Progenitor cell of endocrine pancreas (in vitro differentiated cells): ENCODE measurements at regions not wholly inside any gene's neighbourhood (a gene's known extent, or its start where the extent isn't known, plus 50 kb on each side); places are given as distances from the start of the nearest gene placed in this dataset.
A peak's percentile ranks its signal among the peaks of the same experiment; 100 is the strongest.
"Not testable (repeated sequence)": the region's sequence is repeated elsewhere in the genome, so short reads cannot be mapped to it uniquely, and the experiment has no call there.

Source experiments
- DNase-seq: peaks from one replicate; pipeline ENCODE4 v3.0.0; 2021; ENCODE audit warnings: low spot score; ENCODE audit not compliant: unreplicated experiment
- H3K27ac Mint-ChIP-seq: 2 replicates; pipeline ENCODE4 v1.8.0; 2021; ENCODE audit warnings: mild to moderate bottlenecking, moderate library complexity, mixed read lengths
- H3K27me3 Mint-ChIP-seq: 2 replicates; pipeline ENCODE4 v1.8.0; 2021; ENCODE audit warnings: mixed read lengths
- H3K36me3 Mint-ChIP-seq: 2 replicates; pipeline ENCODE4 v1.8.0; 2022; ENCODE audit warnings: mixed read lengths; ENCODE audit not compliant: insufficient read depth
- H3K4me1 Mint-ChIP-seq: 2 replicates; pipeline ENCODE4 v1.8.0; 2021; ENCODE audit warnings: low read depth, mixed read lengths
- H3K4me3 Mint-ChIP-seq: 2 replicates; pipeline ENCODE4 v1.8.0; 2021; ENCODE audit warnings: low read depth, mild to moderate bottlenecking, moderate library complexity, mixed read lengths
- H3K9me3 Mint-ChIP-seq: 2 replicates; pipeline ENCODE4 v1.8.0; 2021; ENCODE audit warnings: low read depth, mixed read lengths
- TF ChIP-seq, protein P1 (sequence below): fragments of 200-600 bp; sonication (generic); IDR thresholded peaks from one replicate; pipeline ENCODE4 v1.5.0; 2021; ENCODE audit warnings: antibody characterized with exemption, mild to moderate bottlenecking; ENCODE audit not compliant: unreplicated experiment

DNA sequence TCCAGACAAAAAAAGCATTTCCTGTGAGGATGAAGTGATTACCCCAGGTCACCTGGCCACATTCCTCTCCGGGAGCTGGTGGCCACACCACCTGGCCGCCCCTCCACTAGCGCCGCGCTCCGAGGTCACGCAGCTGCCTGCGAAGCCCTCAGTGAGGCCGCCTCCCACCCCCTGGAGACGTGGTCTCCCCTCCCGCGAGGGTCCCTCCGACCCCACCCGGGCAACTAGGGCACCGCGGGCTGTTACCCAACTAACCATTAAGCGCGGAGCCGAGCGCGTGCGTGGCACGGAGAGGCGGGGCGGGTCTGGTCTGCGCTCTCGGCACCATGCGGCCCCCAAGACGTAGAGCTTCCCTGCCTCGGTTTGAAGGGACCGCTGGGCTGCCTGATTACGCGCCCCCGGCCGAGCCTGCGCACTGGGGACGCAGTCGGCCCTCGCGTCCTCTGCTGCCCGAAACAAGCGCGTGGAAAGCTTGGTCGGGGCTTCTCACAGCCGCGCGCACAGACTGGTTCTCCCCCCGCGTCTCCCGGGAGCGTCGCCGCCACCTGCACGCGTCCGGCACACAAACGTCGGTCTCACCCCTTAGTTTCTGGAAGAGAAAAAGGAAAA, 106.5 kb downstream of the SLC16A1 start:
- peaks cover 4% of the 10 kb centered on the region for H3K9me3 Mint-ChIP-seq
- peaks cover 4% of the 10 kb centered on the region for H3K4me1 Mint-ChIP-seq
- peak overlapping the region; percentile 84 for H3K4me3 Mint-ChIP-seq
- DNase-seq, result peak; percentile 56
- TF ChIP-seq, protein P1, sequence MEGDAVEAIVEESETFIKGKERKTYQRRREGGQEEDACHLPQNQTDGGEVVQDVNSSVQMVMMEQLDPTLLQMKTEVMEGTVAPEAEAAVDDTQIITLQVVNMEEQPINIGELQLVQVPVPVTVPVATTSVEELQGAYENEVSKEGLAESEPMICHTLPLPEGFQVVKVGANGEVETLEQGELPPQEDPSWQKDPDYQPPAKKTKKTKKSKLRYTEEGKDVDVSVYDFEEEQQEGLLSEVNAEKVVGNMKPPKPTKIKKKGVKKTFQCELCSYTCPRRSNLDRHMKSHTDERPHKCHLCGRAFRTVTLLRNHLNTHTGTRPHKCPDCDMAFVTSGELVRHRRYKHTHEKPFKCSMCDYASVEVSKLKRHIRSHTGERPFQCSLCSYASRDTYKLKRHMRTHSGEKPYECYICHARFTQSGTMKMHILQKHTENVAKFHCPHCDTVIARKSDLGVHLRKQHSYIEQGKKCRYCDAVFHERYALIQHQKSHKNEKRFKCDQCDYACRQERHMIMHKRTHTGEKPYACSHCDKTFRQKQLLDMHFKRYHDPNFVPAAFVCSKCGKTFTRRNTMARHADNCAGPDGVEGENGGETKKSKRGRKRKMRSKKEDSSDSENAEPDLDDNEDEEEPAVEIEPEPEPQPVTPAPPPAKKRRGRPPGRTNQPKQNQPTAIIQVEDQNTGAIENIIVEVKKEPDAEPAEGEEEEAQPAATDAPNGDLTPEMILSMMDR, result no peak
- H3K27ac Mint-ChIP-seq, result peak overlapping the region; percentile 87
- peaks cover 8% of the 10 kb centered on the region for H3K27me3 Mint-ChIP-seq
- peaks cover 9% of the 10 kb centered on the region for H3K36me3 Mint-ChIP-seq

DNA sequence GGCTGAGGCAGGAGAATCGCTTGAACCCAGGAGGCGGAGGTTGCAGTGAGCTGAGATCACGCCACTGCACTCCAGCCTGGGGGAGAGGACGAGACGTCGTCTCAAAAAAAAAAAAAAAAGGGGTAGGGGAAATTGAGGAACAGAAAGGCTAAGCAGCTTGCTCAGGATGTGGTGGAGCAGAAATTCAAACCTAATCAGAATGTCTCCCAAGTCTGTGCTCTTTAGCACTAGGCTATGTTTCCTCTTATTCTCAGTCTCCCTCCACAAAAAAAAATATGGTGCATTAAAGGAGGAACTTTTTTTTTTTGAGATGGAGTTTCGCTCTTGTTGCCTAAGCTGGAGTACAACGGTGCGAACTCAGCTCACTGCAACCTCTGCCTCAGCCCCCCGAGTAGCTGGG, 114.2 kb downstream of the SLC16A1 start:
- Mint-ChIP-seq H3K27me3 (peaks cover 10% of the 10 kb centered on the region), H3K9me3 (no peaks in the 10 kb centered on the region), H3K27ac (no peak overlapping the region)

DNA sequence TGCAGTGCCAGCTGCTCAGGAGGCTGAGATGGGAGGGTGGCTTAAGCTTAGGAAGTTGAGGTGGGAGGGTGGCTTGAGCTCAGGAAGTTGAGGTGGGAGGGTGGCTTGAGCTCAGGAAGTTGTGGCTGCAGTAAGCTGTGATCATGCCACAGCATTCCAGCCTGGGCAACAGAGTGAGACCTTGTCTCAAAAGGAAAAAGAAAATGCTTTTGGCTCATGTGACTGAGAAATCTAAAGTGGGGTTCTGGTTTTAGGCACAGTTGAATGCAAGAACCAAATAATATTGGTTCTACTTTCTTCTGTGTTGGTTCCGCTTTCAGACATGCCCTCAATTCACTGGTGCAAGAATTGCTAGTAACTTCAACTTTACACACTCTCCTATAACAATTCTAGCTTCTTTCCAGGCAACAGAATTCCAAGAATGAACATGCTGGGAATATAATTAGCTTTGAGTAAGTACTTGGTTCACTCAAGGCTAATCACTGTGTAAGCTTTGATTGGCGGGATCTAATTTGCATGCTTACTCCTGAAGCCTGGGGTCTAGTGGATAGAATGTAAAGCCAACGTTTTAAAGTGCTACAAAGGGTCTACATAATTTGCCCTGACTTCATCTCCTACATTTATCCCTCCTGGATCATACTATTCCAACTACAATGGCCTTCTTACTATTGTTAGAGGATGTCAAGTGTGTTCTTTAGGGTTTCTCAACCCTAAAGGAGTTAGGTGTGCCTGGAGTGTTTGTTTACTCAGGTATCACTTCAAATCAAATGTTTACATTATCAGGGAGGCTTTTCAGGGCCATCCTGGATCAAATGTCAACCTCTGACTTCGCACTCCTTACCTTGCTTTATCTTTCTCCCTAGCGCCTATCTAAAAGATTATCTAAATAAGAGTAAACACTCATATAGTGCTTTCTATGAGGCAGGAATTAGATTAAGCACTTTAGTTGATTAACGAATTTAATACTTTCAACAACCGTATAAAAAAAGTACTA, 115.1 kb downstream of the SLC16A1 start:
- H3K27ac Mint-ChIP-seq, result no peak overlapping the region
- TF ChIP-seq, protein P1, result no peak
- no peaks in the 10 kb centered on the region for H3K36me3 Mint-ChIP-seq
- no peak overlapping the region for H3K4me3 Mint-ChIP-seq
- H3K27me3 Mint-ChIP-seq, result peaks cover 10% of the 10 kb centered on the region
- H3K4me1 Mint-ChIP-seq, result peaks cover 5% of the 10 kb centered on the region
- no peak for DNase-seq
- H3K9me3 Mint-ChIP-seq, result no peaks in the 10 kb centered on the region

More for the DNA sequence above, 114.2 kb downstream of the SLC16A1 start:
- TF ChIP-seq, protein P1, result no peak
- peaks cover 5% of the 10 kb centered on the region for H3K4me1 Mint-ChIP-seq
- H3K4me3 Mint-ChIP-seq, result no peak overlapping the region
- H3K36me3 Mint-ChIP-seq, result no peaks in the 10 kb centered on the region
- DNase-seq, result no peak

DNA sequence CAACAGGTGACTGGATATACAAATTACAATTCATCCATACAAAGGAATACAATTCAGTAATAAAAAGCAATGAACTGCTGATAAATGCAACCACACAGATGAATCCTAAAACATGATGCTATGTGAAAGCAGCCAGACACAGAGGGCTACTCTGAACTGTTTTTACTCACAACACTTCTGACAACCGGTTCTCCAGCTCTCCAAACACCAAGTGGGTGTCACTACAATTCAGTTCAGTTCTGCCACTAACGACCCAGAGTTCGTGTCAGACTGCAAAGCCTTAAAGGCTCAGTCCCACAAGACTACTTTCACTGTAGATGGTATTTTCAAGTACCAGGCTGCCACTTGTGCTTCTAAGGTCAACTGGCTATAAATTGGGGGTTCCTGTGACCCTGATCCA, 119.4 kb downstream of the SLC16A1 start:
- Mint-ChIP-seq H3K4me3 (no peak overlapping the region), H3K27me3 (peaks cover 2% of the 10 kb centered on the region), H3K9me3 (peaks cover 5% of the 10 kb centered on the region), H3K36me3 (no peaks in the 10 kb centered on the region), H3K4me1 (peaks cover 10% of the 10 kb centered on the region), H3K27ac (no peak overlapping the region)
- no peak for DNase-seq
- TF ChIP-seq, protein P1, result no peak

DNA sequence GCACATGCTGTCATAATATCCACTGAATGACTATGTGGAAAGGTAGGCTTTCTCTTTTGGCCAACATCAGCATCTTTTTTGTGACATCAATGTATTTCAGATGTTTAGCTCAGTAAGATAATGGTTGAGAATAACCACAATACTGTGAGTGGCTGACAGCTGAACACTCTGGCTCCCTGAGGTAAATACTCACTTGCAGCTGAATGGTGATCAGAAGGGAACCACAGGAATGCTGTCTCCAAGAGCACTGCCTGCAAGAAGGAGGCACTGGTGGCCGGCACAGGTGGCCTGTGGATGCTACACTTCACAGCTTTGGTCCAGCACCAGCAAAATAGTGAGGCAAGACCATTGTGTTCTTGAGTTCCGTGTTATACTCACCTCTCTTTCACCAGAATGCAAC, 118.7 kb upstream of the PPM1J start:
- no peaks in the 10 kb centered on the region for H3K36me3 Mint-ChIP-seq
- H3K27ac Mint-ChIP-seq, result no peak overlapping the region
- H3K4me1 Mint-ChIP-seq, result peaks cover 5% of the 10 kb centered on the region
- no peaks in the 10 kb centered on the region for H3K27me3 Mint-ChIP-seq
- H3K9me3 Mint-ChIP-seq, result peaks cover 5% of the 10 kb centered on the region
- H3K4me3 Mint-ChIP-seq, result no peak overlapping the region
- no peak for DNase-seq
- TF ChIP-seq, protein P1, result no peak

DNA sequence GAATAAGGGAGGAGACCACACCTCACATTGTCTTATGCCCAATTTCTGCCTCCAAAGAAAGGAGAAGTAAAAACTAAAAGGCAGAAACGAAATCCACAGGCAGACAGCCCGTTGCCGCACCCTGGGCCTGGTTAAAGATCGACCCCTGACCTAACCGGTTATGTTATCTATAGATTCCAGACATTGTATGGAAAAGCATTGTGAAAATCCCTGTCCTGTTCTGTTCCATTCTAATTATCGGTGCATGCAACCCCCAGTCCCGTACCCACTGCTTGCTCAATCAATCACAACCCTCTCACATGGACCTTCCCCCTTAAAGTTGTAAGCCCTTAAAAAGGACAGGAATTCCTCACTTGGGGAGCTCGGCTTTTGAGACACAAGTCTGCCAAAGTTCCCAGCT, 117.1 kb upstream of the PPM1J start:
- H3K4me3 Mint-ChIP-seq, H3K9me3 Mint-ChIP-seq, H3K27me3 Mint-ChIP-seq, DNase-seq, H3K36me3 Mint-ChIP-seq, H3K4me1 Mint-ChIP-seq: not testable (repeated sequence)
- peak overlapping the region; percentile 38 for H3K27ac Mint-ChIP-seq

DNA sequence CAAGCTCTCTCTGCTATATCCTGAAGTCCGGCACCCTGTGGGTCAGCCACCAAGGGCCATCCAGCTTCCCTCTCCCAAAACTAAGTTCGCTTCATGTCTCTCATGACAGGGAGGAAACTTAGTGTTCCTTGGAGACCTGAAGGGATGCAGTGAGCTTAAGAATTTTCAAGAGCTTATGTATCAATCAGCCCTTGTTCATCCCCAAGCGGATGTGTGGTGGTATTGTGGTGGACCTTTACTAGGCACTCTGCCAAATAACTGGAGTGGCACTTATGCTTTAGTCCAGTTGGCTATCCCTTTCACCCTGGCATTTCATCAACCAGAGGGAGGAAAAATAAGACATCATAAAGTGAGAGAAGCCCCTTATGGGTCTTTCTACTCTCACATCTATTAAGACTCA, 114.6 kb upstream of the PPM1J start:
- not testable (repeated sequence) for H3K27ac Mint-ChIP-seq, H3K4me3 Mint-ChIP-seq, H3K36me3 Mint-ChIP-seq, H3K9me3 Mint-ChIP-seq, DNase-seq
- H3K4me1 Mint-ChIP-seq, result peaks cover 29% of the 10 kb centered on the region
- peaks cover 23% of the 10 kb centered on the region for H3K27me3 Mint-ChIP-seq
